Stimulated activated CD8-positive, alpha-beta memory T cell treated with anti-CD3 and anti-CD28 coated beads, Interleukin-7, amount 100 ng/mL, for 48 hours (primary cell): ENCODE measurements at regions not wholly inside any gene's neighbourhood (a gene's known extent, or its start where the extent isn't known, plus 50 kb on each side); places are given as distances from the start of the nearest gene placed in this dataset.
"Not testable (repeated sequence)": the region's sequence is repeated elsewhere in the genome, so short reads cannot be mapped to it uniquely, and the experiment has no call there.

ENCODE experiments used
- DNase-seq, 2 donors: peaks; one replicate each; pipeline ENCODE4 v3.0.0-alpha.2; 2020; ENCODE audit warnings: low read depth in 1 of 2; ENCODE audit errors: extremely low read depth in 1 of 2

- DNase-seq = no peak
These were observed 84.7 kb downstream of the RBBP6 start for GRCh38 chr16:24624102-24624501.

GRCh38 chr16:24626256-24626655 lies 86.9 kb downstream of the RBBP6 start:
- DNase-seq = no peak

- DNase-seq = no peak
These were observed 94.5 kb upstream of the TNRC6A start for GRCh38 chr16:24634919-24635318.

GRCh38 chr16:24635900-24636610 lies 93.4 kb upstream of the TNRC6A start:
- no peak for DNase-seq

- no peak for DNase-seq
These were observed 89.7 kb upstream of the TNRC6A start for GRCh38 chr16:24639769-24640168.

GRCh38 chr16:24643489-24643888 lies 86.0 kb upstream of the TNRC6A start:
- DNase-seq = no peak

GRCh38 chr16:24645739-24646645 lies 83.5 kb upstream of the TNRC6A start:
- no peak for DNase-seq

- no peak for DNase-seq
These were observed 82.8 kb upstream of the TNRC6A start for GRCh38 chr16:24646646-24646995.

- no peak for DNase-seq
These were observed 77.2 kb upstream of the TNRC6A start for GRCh38 chr16:24652209-24652712.

GRCh38 chr16:24652803-24653202 lies 76.6 kb upstream of the TNRC6A start:
- no peak for DNase-seq

- DNase-seq = no peak
These were observed 75.7 kb upstream of the TNRC6A start for GRCh38 chr16:24653725-24654124.

- DNase-seq = not testable (repeated sequence)
These were observed 63.5 kb upstream of the TNRC6A start for GRCh38 chr16:24665942-24666341.

GRCh38 chr16:24667244-24667764 lies 62.1 kb upstream of the TNRC6A start:
- DNase-seq = no peak

- peak in 1 of 2 donors; percentile 62 for DNase-seq
These were observed 60.9 kb upstream of the TNRC6A start for GRCh38 chr16:24668481-24669061.

GRCh38 chr16:24670623-24671454 lies 58.6 kb upstream of the TNRC6A start:
- DNase-seq = no peak

- no peak for DNase-seq
These were observed 57.9 kb upstream of the TNRC6A start for GRCh38 chr16:24671455-24671954.

GRCh38 chr16:24673155-24673554 lies 56.3 kb upstream of the TNRC6A start:
- DNase-seq = no peak

GRCh38 chr16:24674877-24675276 lies 54.6 kb upstream of the TNRC6A start:
- DNase-seq = no peak

GRCh38 chr16:24677388-24677787 lies 52.1 kb upstream of the TNRC6A start:
- no peak for DNase-seq
